CD14-positive monocyte (primary cell): ENCODE measurements at regions not wholly inside any gene's neighbourhood (a gene's known extent, or its start where the extent isn't known, plus 50 kb on each side); places are given as distances from the start of the nearest gene placed in this dataset.
A peak's percentile ranks its signal among the peaks of the same experiment; 100 is the strongest.

ENCODE experiments used
- DNase-seq, 3 donors: peaks; one replicate each; pipeline ENCODE4 v3.0.0-alpha.2; 2011 to 2022
- H2AFZ ChIP-seq: 2 replicates; pipeline ENCODE4 v1.6.0; 2012; ENCODE audit warnings: mild to moderate bottlenecking, low read depth, low read length, inconsistent platforms; ENCODE audit not compliant: insufficient read depth, poor library complexity, severe bottlenecking
- H3K27ac ChIP-seq, 2 donors: 1 replicate in 1 of 2; 2 replicates in 1 of 2; pipeline ENCODE4 v1.5.1; 2012 to 2013; ENCODE audit warnings: low read length in 2 of 2, control low read depth in 1 of 2, inconsistent platforms in 1 of 2, low read depth in 1 of 2, mild to moderate bottlenecking in 1 of 2
- H3K27me3 ChIP-seq, 2 donors: one replicate each; pipeline versions ENCODE4 v1.6.0 to v1.6.1; 2011 to 2013; ENCODE audit warnings: low read length in 2 of 2; ENCODE audit not compliant: control insufficient read depth in 2 of 2, insufficient read depth in 2 of 2
- H3K36me3 ChIP-seq, 2 donors: replicated peaks in 1 of 2; 1 replicate in 1 of 2; 2 replicates in 1 of 2; pipeline versions ENCODE4 v1.5.1 to v1.6.1; 2012 to 2013; ENCODE audit warnings: low read length in 2 of 2, control low read depth in 1 of 2, inconsistent platforms in 1 of 2, mild to moderate bottlenecking in 1 of 2; ENCODE audit not compliant: insufficient read depth in 2 of 2, control insufficient read depth in 1 of 2
- H3K4me1 ChIP-seq, 2 donors: 1 replicate in 1 of 2; 2 replicates in 1 of 2; pipeline versions ENCODE4 v1.5.1 to v1.6.1; 2012 to 2013; ENCODE audit warnings: low read length in 2 of 2, control low read depth in 1 of 2, inconsistent platforms in 1 of 2, mild to moderate bottlenecking in 1 of 2, moderate library complexity in 1 of 2; ENCODE audit not compliant: insufficient read depth in 2 of 2, control insufficient read depth in 1 of 2
- H3K4me2 ChIP-seq: replicated peaks from 2 replicates; pipeline ENCODE3; 2012; ENCODE audit warnings: low read length, moderate library complexity, mild to moderate bottlenecking; ENCODE audit not compliant: poor library complexity, severe bottlenecking; ENCODE audit errors: extremely low read depth
- H3K4me3 ChIP-seq, 3 experiments: fragments of 200-600 bp in 1 of 3; sonication (generic) in 1 of 3; replicated peaks in 1 of 3; 1 replicate in 2 of 3; 2 replicates in 1 of 3; pipeline ENCODE4 v1.5.1; 2011 to 2013; ENCODE audit warnings: low read length in 3 of 3, mild to moderate bottlenecking in 3 of 3, control low read depth in 2 of 3, low read depth in 2 of 3, inconsistent platforms in 1 of 3, moderate library complexity in 1 of 3
- H3K79me2 ChIP-seq: 2 replicates; pipeline ENCODE4 v1.6.0; 2012; ENCODE audit warnings: mild to moderate bottlenecking, control low read depth, inconsistent platforms, low read length, moderate library complexity; ENCODE audit not compliant: insufficient read depth
- H3K9ac ChIP-seq: 2 replicates; pipeline ENCODE4 v1.6.0; 2017; ENCODE audit warnings: low read length, mild to moderate bottlenecking; ENCODE audit not compliant: insufficient read depth, poor library complexity, severe bottlenecking
- H3K9me3 ChIP-seq, 2 donors: replicated peaks in 1 of 2; 1 replicate in 1 of 2; 2 replicates in 1 of 2; pipeline versions ENCODE4 v1.5.1 to v1.6.1; 2012 to 2013; ENCODE audit warnings: low read length in 2 of 2, control low read depth in 1 of 2; ENCODE audit not compliant: control insufficient read depth in 1 of 2, insufficient read depth in 1 of 2
- H4K20me1 ChIP-seq: 2 replicates; pipeline ENCODE4 v1.6.0; 2012; ENCODE audit warnings: mild to moderate bottlenecking, low read length, control low read depth, moderate library complexity; ENCODE audit not compliant: insufficient read depth
- H3K27ac Mint-ChIP-seq, 7 donors: one replicate each; pipeline ENCODE4 v1.8.0; 2020; ENCODE audit warnings: mild to moderate bottlenecking in 7 of 7, mixed read lengths in 7 of 7, moderate library complexity in 6 of 7, inconsistent platforms in 2 of 7
- H3K27me3 Mint-ChIP-seq, 3 donors: one replicate each; pipeline ENCODE4 v1.8.0; 2021 to 2022; ENCODE audit warnings: low read depth in 3 of 3, mild to moderate bottlenecking in 3 of 3, mixed read lengths in 3 of 3, moderate library complexity in 3 of 3, inconsistent platforms in 1 of 3
- H3K36me3 Mint-ChIP-seq, 2 donors: one replicate each; pipeline ENCODE4 v1.8.0; 2020; ENCODE audit warnings: mixed read lengths in 2 of 2, inconsistent platforms in 1 of 2, mild to moderate bottlenecking in 1 of 2
- H3K4me1 Mint-ChIP-seq: one replicate; pipeline ENCODE4 v1.8.0; 2020; ENCODE audit warnings: mild to moderate bottlenecking, mixed read lengths
- H3K4me3 Mint-ChIP-seq, 2 donors: one replicate each; pipeline ENCODE4 v1.8.0; 2020; ENCODE audit warnings: mild to moderate bottlenecking in 2 of 2, mixed read lengths in 2 of 2, moderate library complexity in 1 of 2
- H3K9me3 Mint-ChIP-seq, 7 donors: one replicate each; pipeline ENCODE4 v1.8.0; 2020 to 2022; ENCODE audit warnings: mixed read lengths in 7 of 7, mild to moderate bottlenecking in 6 of 7, moderate library complexity in 6 of 7, inconsistent platforms in 2 of 7
- WGBS: methylation state at CpG from one replicate; pipeline ENCODE4 v1.1.5; 2013; ENCODE audit warnings: missing lambda C conversion rate; ENCODE audit not compliant: insufficient coverage; 5-methylcytosine and 5-hydroxymethylcytosine counted together
- intact Hi-C, 2 donors: fragments of 100-400 bp; cut with micrococcal nuclease; formaldehyde crosslinking; loops; one replicate each; pipeline versions ENCODE4 v1.15.0 to v1.15.1; 2023
- TF ChIP-seq, protein P1 (sequence below): fragments of 200-600 bp; IDR thresholded peaks from one replicate; pipeline ENCODE4 v1.8.0; 2022; ENCODE audit warnings: antibody characterized with exemption, mild to moderate bottlenecking

GRCh38 chr5:92552206-92553160 is 1028.5 kb downstream of the NR2F1-AS1 start:
- Histone ChIP-seq H3K9me3 (no peaks in the 10 kb centered on the region), H3K9ac (no peak overlapping the region), H3K4me2 (no peak overlapping the region)

GRCh38 chr5:92548346-92548745 is 1032.7 kb downstream of the NR2F1-AS1 start:
- no CpG with 5 or more reads among the region's 2 CpGs for WGBS
- Histone ChIP-seq H3K4me3 (no peak overlapping the region), H3K27me3 (peaks cover 0 to 3% of the 10 kb centered on the region in 2 donors), H3K79me2 (no peaks in the 10 kb centered on the region), H4K20me1 (no peaks in the 10 kb centered on the region), H3K9me3 (no peaks in the 10 kb centered on the region), H3K4me1 (no peaks in the 10 kb centered on the region), H3K36me3 (no peaks in the 10 kb centered on the region), H3K4me2 (no peak overlapping the region), H2AFZ (no peak overlapping the region), H3K9ac (no peak overlapping the region), H3K27ac (no peak overlapping the region)
- Mint-ChIP-seq H3K36me3 (no peaks in the 10 kb centered on the region), H3K9me3 (peaks cover 0 to 2% (median 0%) of the 10 kb centered on the region in 7 donors), H3K4me1 (no peaks in the 10 kb centered on the region), H3K27me3 (peaks cover 0 to 11% (median 1%) of the 10 kb centered on the region in 3 donors), H3K4me3 (peak overlapping the region in 1 of 2 donors; percentile 14), H3K27ac (peak overlapping the region in 1 of 7 donors; percentile 50)
- TF ChIP-seq, protein P1, sequence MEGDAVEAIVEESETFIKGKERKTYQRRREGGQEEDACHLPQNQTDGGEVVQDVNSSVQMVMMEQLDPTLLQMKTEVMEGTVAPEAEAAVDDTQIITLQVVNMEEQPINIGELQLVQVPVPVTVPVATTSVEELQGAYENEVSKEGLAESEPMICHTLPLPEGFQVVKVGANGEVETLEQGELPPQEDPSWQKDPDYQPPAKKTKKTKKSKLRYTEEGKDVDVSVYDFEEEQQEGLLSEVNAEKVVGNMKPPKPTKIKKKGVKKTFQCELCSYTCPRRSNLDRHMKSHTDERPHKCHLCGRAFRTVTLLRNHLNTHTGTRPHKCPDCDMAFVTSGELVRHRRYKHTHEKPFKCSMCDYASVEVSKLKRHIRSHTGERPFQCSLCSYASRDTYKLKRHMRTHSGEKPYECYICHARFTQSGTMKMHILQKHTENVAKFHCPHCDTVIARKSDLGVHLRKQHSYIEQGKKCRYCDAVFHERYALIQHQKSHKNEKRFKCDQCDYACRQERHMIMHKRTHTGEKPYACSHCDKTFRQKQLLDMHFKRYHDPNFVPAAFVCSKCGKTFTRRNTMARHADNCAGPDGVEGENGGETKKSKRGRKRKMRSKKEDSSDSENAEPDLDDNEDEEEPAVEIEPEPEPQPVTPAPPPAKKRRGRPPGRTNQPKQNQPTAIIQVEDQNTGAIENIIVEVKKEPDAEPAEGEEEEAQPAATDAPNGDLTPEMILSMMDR = no peak
- intact Hi-C loops = no loop called here
- no peak for DNase-seq

More at GRCh38 chr5:92552206-92553160, 1028.5 kb downstream of the NR2F1-AS1 start:
- peaks cover 0 to 5% (median 1%) of the 10 kb centered on the region in 3 donors for H3K27me3 Mint-ChIP-seq
- DNase-seq = no peak
- no peak overlapping the region for H2AFZ ChIP-seq
- H4K20me1 ChIP-seq = no peaks in the 10 kb centered on the region
- H3K4me1 ChIP-seq = no peaks in the 10 kb centered on the region
- H3K27me3 ChIP-seq = peaks cover 0 to 3% of the 10 kb centered on the region in 2 donors
- H3K36me3 Mint-ChIP-seq = no peaks in the 10 kb centered on the region
- no peaks in the 10 kb centered on the region for H3K79me2 ChIP-seq
- TF ChIP-seq, protein P1 = no peak
- no peak overlapping the region for H3K27ac ChIP-seq
- no peak overlapping the region for H3K4me3 Mint-ChIP-seq
- no peak overlapping the region for H3K4me3 ChIP-seq
- no peak overlapping the region for H3K27ac Mint-ChIP-seq
- H3K4me1 Mint-ChIP-seq = no peaks in the 10 kb centered on the region
- H3K9me3 Mint-ChIP-seq = peaks cover 0 to 3% (median 0%) of the 10 kb centered on the region in 7 donors
- no peaks in the 10 kb centered on the region for H3K36me3 ChIP-seq
- no CpG with 5 or more reads among the region's 8 CpGs for WGBS
- intact Hi-C loops = no loop called here
